ENCODE measurements at regions not wholly inside any gene's neighbourhood (a gene's known extent, or its start where the extent isn't known, plus 50 kb on each side); places are given as distances from the start of the nearest gene placed in this dataset.

- DNase-seq (ENCODE audit: low spot score), result no peak
These were observed 73.5 kb downstream of the GLI2 start for GRCh38 chr2:120809151-120809550.

- DNase-seq (ENCODE audit: low spot score), result no peak
These were observed 74.2 kb downstream of the GLI2 start for GRCh38 chr2:120809609-120810440.

- DNase-seq (ENCODE audit: low spot score), result no peak
These were observed 75.0 kb downstream of the GLI2 start for GRCh38 chr2:120810639-120811038.

GRCh38 chr2:120812866-120813265 is 77.2 kb downstream of the GLI2 start:
- no peak for DNase-seq (ENCODE audit: low spot score)

GRCh38 chr2:120814352-120814751 is 78.7 kb downstream of the GLI2 start:
- DNase-seq (ENCODE audit: low spot score), result no peak

- DNase-seq (ENCODE audit: low spot score), result no peak
These were observed 79.6 kb downstream of the GLI2 start for GRCh38 chr2:120815292-120815691.

GRCh38 chr2:120817136-120817955 is 81.7 kb downstream of the GLI2 start:
- no peak for DNase-seq (ENCODE audit: low spot score)

GRCh38 chr2:120817956-120818325 is 82.3 kb downstream of the GLI2 start:
- DNase-seq (ENCODE audit: low spot score), result no peak

GRCh38 chr2:120818441-120818920 is 82.8 kb downstream of the GLI2 start:
- DNase-seq (ENCODE audit: low spot score), result peak; percentile 47

GRCh38 chr2:120819720-120820210 is 84.1 kb downstream of the GLI2 start:
- DNase-seq (ENCODE audit: low spot score), result no peak

GRCh38 chr2:120820263-120820952 is 84.7 kb downstream of the GLI2 start:
- no peak for DNase-seq (ENCODE audit: low spot score)

GRCh38 chr2:120820953-120821279 is 85.2 kb downstream of the GLI2 start:
- no peak for DNase-seq (ENCODE audit: low spot score)

- DNase-seq (ENCODE audit: low spot score), result no peak
These were observed 85.9 kb downstream of the GLI2 start for GRCh38 chr2:120821446-120822160.

- no peak for DNase-seq (ENCODE audit: low spot score)
These were observed 87.3 kb downstream of the GLI2 start for GRCh38 chr2:120822933-120823332.

GRCh38 chr2:120823551-120823950 is 87.9 kb downstream of the GLI2 start:
- DNase-seq (ENCODE audit: low spot score), result no peak

- no peak for DNase-seq (ENCODE audit: low spot score)
These were observed 88.6 kb downstream of the GLI2 start for GRCh38 chr2:120824246-120824645.

GRCh38 chr2:120825370-120826259 is 89.9 kb downstream of the GLI2 start:
- peak; percentile 57 for DNase-seq (ENCODE audit: low spot score)

- DNase-seq (ENCODE audit: low spot score), result no peak
These were observed 90.6 kb downstream of the GLI2 start for GRCh38 chr2:120826260-120826648.

GRCh38 chr2:120826716-120827410 is 91.2 kb downstream of the GLI2 start:
- no peak for DNase-seq (ENCODE audit: low spot score)

GRCh38 chr2:120828066-120828465 is 92.4 kb downstream of the GLI2 start:
- no peak for DNase-seq (ENCODE audit: low spot score)

Measured in A172 (cell line).